Hematopoietic multipotent progenitor cell treated with erythropoietin and hydrocortisone succinate and interleukin-3 and kit ligand, for 6 days (in vitro differentiated cells): ENCODE measurements at regions not wholly inside any gene's neighbourhood (a gene's known extent, or its start where the extent isn't known, plus 50 kb on each side); places are given as distances from the start of the nearest gene placed in this dataset.
"Not testable (repeated sequence)": the region's sequence is repeated elsewhere in the genome, so short reads cannot be mapped to it uniquely, and the experiment has no call there.

ENCODE experiments used
- DNase-seq: peaks from one replicate; pipeline ENCODE4 v3.0.0-alpha.2; 2015

GRCh38 chr5:176061269-176061622, 93.1 kb upstream of the THOC3 start:
- DNase-seq = not testable (repeated sequence)

GRCh38 chr5:176061660-176062059, 93.5 kb upstream of the THOC3 start:
- DNase-seq = not testable (repeated sequence)

GRCh38 chr5:176066262-176066945, 98.3 kb upstream of the THOC3 start:
- not testable (repeated sequence) for DNase-seq

GRCh38 chr5:176067162-176067561, 99.0 kb upstream of the THOC3 start:
- not testable (repeated sequence) for DNase-seq

GRCh38 chr5:176067948-176068347, 99.8 kb upstream of the THOC3 start:
- not testable (repeated sequence) for DNase-seq

- DNase-seq = not testable (repeated sequence)
These were observed 106.0 kb upstream of the THOC3 start for GRCh38 chr5:176073996-176074571.

- not testable (repeated sequence) for DNase-seq
These were observed 115.6 kb upstream of the THOC3 start for GRCh38 chr5:176083717-176084116.

GRCh38 chr5:176103083-176103482, 135.0 kb upstream of the THOC3 start:
- not testable (repeated sequence) for DNase-seq

- DNase-seq = not testable (repeated sequence)
These were observed 125.3 kb upstream of the SIMC1 start for GRCh38 chr5:176112888-176113287.

GRCh38 chr5:176113673-176114335, 124.4 kb upstream of the SIMC1 start:
- DNase-seq = not testable (repeated sequence)

GRCh38 chr5:176114825-176115224, 123.4 kb upstream of the SIMC1 start:
- not testable (repeated sequence) for DNase-seq

- not testable (repeated sequence) for DNase-seq
These were observed 120.5 kb upstream of the SIMC1 start for GRCh38 chr5:176117699-176118238.

- not testable (repeated sequence) for DNase-seq
These were observed 115.9 kb upstream of the SIMC1 start for GRCh38 chr5:176122361-176122760.

- not testable (repeated sequence) for DNase-seq
These were observed 114.1 kb upstream of the SIMC1 start for GRCh38 chr5:176124120-176124519.

GRCh38 chr5:176131771-176132170, 106.5 kb upstream of the SIMC1 start:
- no peak for DNase-seq

- no peak for DNase-seq
These were observed 105.5 kb upstream of the SIMC1 start for GRCh38 chr5:176132471-176133288.

GRCh38 chr5:176133289-176133870, 104.8 kb upstream of the SIMC1 start:
- no peak for DNase-seq

- DNase-seq = no peak
These were observed 104.3 kb upstream of the SIMC1 start for GRCh38 chr5:176133877-176134276.

GRCh38 chr5:176134529-176135223, 103.5 kb upstream of the SIMC1 start:
- DNase-seq = peak; percentile 27

- DNase-seq = not testable (repeated sequence)
These were observed 98.1 kb upstream of the SIMC1 start for GRCh38 chr5:176140138-176140537.

- DNase-seq = no peak
These were observed 93.7 kb upstream of the SIMC1 start for GRCh38 chr5:176144508-176144907.

- not testable (repeated sequence) for DNase-seq
These were observed 88.3 kb upstream of the SIMC1 start for GRCh38 chr5:176149948-176150347.
